Esophagus squamous epithelium (tissue), 5 donors: ENCODE measurements at regions not wholly inside any gene's neighbourhood (a gene's known extent, or its start where the extent isn't known, plus 50 kb on each side); places are given as distances from the start of the nearest gene placed in this dataset.

Experiments used
- DNase-seq: peaks from one replicate; lab custom pipeline; 2025; lab: John Stamatoyannopoulos, UW
- H3K27ac ChIP-seq, 4 donors: fragments of 200-600 bp; sonication (generic); one replicate each; pipeline ENCODE4 v1.5.1; 2016 to 2019; ENCODE audit warnings: mild to moderate bottlenecking in 1 of 4
- H3K27me3 ChIP-seq, 4 donors: fragments of 200-600 bp; sonication (generic); 1 replicate in 3 of 4; 2 replicates in 1 of 4; pipeline versions ENCODE4 v1.5.1 to v1.6.0; 2017 to 2021; ENCODE audit warnings: antibody characterized with exemption in 1 of 4
- H3K36me3 ChIP-seq, 3 donors: fragments of 200-600 bp; sonication (generic); one replicate each; pipeline ENCODE4 v1.5.1; 2016 to 2019
- H3K4me1 ChIP-seq, 3 donors: fragments of 200-600 bp; sonication (generic); one replicate each; pipeline ENCODE4 v1.5.1; 2017 to 2019
- H3K4me3 ChIP-seq, 4 donors: fragments of 200-600 bp; sonication (generic); 1 replicate in 3 of 4; 2 replicates in 1 of 4; pipeline ENCODE4 v1.5.1; 2016 to 2019; ENCODE audit warnings: mild to moderate bottlenecking in 2 of 4, moderate library complexity in 1 of 4
- H3K9me3 ChIP-seq, 3 donors: fragments of 200-600 bp; sonication (generic); one replicate each; pipeline ENCODE4 v1.5.1; 2016 to 2019
- POLR2A ChIP-seq, 4 donors: fragments of 450-650 bp; IDR thresholded peaks; one replicate each; pipeline ENCODE4 v1.6.1; 2017; ENCODE audit warnings: antibody characterized with exemption in 4 of 4, mild to moderate bottlenecking in 4 of 4, moderate library complexity in 3 of 4
- WGBS, 2 donors: methylation state at CpG; one replicate each; pipeline ENCODE4 v1.1.5; 2018; 5-methylcytosine and 5-hydroxymethylcytosine counted together
- intact Hi-C: fragments of 100-400 bp; cut with DNase I; formaldehyde crosslinking; loops from one replicate; pipeline ENCODE4 v1.15.0; 2022
- TF ChIP-seq, protein P1 (sequence below), 6 experiments: fragments of 450-650 bp in 4 of 6; fragments of 200-600 bp in 2 of 6; sonication (generic) in 2 of 6; IDR thresholded peaks; one replicate each; pipeline ENCODE4 v1.5.1; 2016 to 2019; ENCODE audit warnings: antibody characterized with exemption in 6 of 6, mild to moderate bottlenecking in 4 of 6, moderate library complexity in 4 of 6
- donor health status: DM: yes; HTN: yes; CAD: no.

- H3K36me3 ChIP-seq, result no peaks in the 10 kb centered on the region
- 57 to 58% methylated on average over 1 to 3 of the region's 3 CpGs for WGBS, 2 donors
- H3K4me1 ChIP-seq, result no peaks in the 10 kb centered on the region
- no peak overlapping the region for H3K4me3 ChIP-seq
- no peaks in the 10 kb centered on the region for H3K9me3 ChIP-seq
- H3K27ac ChIP-seq, result no peak overlapping the region
- TF ChIP-seq, protein P1, sequence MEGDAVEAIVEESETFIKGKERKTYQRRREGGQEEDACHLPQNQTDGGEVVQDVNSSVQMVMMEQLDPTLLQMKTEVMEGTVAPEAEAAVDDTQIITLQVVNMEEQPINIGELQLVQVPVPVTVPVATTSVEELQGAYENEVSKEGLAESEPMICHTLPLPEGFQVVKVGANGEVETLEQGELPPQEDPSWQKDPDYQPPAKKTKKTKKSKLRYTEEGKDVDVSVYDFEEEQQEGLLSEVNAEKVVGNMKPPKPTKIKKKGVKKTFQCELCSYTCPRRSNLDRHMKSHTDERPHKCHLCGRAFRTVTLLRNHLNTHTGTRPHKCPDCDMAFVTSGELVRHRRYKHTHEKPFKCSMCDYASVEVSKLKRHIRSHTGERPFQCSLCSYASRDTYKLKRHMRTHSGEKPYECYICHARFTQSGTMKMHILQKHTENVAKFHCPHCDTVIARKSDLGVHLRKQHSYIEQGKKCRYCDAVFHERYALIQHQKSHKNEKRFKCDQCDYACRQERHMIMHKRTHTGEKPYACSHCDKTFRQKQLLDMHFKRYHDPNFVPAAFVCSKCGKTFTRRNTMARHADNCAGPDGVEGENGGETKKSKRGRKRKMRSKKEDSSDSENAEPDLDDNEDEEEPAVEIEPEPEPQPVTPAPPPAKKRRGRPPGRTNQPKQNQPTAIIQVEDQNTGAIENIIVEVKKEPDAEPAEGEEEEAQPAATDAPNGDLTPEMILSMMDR (IDR thresholded peaks at IDR 0.05), result no peak
- TF ChIP-seq POLR2A (IDR thresholded peaks at IDR 0.05), result no peak
- no peak for DNase-seq
- peaks cover 0 to 13% (median 0%) of the 10 kb centered on the region in 4 donors for H3K27me3 ChIP-seq
- intact Hi-C loops, result no loop called here
Measured at GRCh38 chr2:216257089-216257488, 115.2 kb downstream of the MARCHF4 start.
